Uterus (tissue), 3 donors: ENCODE measurements at regions not wholly inside any gene's neighbourhood (a gene's known extent, or its start where the extent isn't known, plus 50 kb on each side); places are given as distances from the start of the nearest gene placed in this dataset.

Source experiments
- DNase-seq, 2 donors: peaks; one replicate each; pipeline ENCODE4 v3.0.0-alpha.2; 2019 to 2020
- H3K27ac ChIP-seq, 2 donors: fragments of 200-600 bp; sonication (generic); 1 replicate in 1 of 2; 2 replicates in 1 of 2; pipeline ENCODE4 v1.5.1; 2016 to 2018
- H3K27me3 ChIP-seq, 2 donors: fragments of 200-600 bp; sonication (generic); one replicate each; pipeline ENCODE4 v1.5.1; 2018 to 2019; ENCODE audit warnings: control low read depth in 1 of 2
- H3K36me3 ChIP-seq, 2 donors: fragments of 200-600 bp; sonication (generic); one replicate each; pipeline ENCODE4 v1.5.1; 2019; ENCODE audit warnings: control low read depth in 1 of 2
- H3K4me1 ChIP-seq, 2 donors: fragments of 200-600 bp; sonication (generic); one replicate each; pipeline ENCODE4 v1.5.1; 2018 to 2019; ENCODE audit warnings: control low read depth in 1 of 2
- H3K4me3 ChIP-seq, 2 donors: fragments of 200-600 bp; sonication (generic); 1 replicate in 1 of 2; 2 replicates in 1 of 2; pipeline ENCODE4 v1.5.1; 2018 to 2019; ENCODE audit warnings: mild to moderate bottlenecking in 1 of 2
- H3K9me3 ChIP-seq, 2 donors: fragments of 200-600 bp; sonication (generic); one replicate each; pipeline ENCODE4 v1.5.1; 2019; ENCODE audit warnings: control low read depth in 1 of 2
- POLR2A ChIP-seq, 2 donors: fragments of 450-650 bp; IDR thresholded peaks; one replicate each; pipeline ENCODE4 v1.6.1; 2016; ENCODE audit warnings: antibody characterized with exemption in 2 of 2, mild to moderate bottlenecking in 1 of 2, moderate library complexity in 1 of 2
- intact Hi-C: fragments of 100-400 bp; cut with DNase I; formaldehyde crosslinking; loops from one replicate; pipeline ENCODE4 v1.15.1; 2023; ENCODE audit warnings: low total_unique reads
- TF ChIP-seq, protein P1 (sequence below), 4 experiments: fragments of 200-600 bp in 2 of 4; fragments of 450-650 bp in 2 of 4; sonication (generic) in 2 of 4; IDR thresholded peaks; one replicate each; pipeline ENCODE4 v1.5.1; 2016 to 2019; ENCODE audit warnings: antibody characterized with exemption in 4 of 4, mild to moderate bottlenecking in 2 of 4, moderate library complexity in 1 of 4
- donor health status: DM: yes; HTN: yes; CAD: no.

DNA sequence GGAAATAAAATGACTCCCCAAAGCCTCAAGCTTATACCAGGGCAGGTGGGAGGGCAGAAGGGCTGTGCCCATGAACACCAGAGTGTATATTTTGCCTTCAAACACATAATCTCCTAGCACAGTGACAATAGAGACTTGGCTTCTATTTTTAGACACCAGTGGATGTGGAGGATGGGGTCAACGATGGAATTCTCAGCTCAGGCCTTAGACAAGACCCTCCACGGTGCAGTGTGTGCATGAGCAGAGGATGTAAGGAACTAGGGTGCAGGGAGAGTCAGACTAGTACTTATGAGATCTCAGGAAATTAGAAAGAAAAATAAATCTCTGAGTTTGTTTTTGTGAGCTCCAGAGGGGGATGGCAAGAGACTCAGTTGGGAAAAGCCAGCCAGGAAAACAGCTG is 113.6 kb upstream of the CADM1 start:
- Histone ChIP-seq H3K27ac (no peak overlapping the region), H3K9me3 (no peaks in the 10 kb centered on the region), H3K4me1 (no peaks in the 10 kb centered on the region), H3K36me3 (no peaks in the 10 kb centered on the region), H3K27me3 (no peaks in the 10 kb centered on the region), H3K4me3 (no peak overlapping the region)
- DNase-seq = no peak
- TF ChIP-seq, protein P1, sequence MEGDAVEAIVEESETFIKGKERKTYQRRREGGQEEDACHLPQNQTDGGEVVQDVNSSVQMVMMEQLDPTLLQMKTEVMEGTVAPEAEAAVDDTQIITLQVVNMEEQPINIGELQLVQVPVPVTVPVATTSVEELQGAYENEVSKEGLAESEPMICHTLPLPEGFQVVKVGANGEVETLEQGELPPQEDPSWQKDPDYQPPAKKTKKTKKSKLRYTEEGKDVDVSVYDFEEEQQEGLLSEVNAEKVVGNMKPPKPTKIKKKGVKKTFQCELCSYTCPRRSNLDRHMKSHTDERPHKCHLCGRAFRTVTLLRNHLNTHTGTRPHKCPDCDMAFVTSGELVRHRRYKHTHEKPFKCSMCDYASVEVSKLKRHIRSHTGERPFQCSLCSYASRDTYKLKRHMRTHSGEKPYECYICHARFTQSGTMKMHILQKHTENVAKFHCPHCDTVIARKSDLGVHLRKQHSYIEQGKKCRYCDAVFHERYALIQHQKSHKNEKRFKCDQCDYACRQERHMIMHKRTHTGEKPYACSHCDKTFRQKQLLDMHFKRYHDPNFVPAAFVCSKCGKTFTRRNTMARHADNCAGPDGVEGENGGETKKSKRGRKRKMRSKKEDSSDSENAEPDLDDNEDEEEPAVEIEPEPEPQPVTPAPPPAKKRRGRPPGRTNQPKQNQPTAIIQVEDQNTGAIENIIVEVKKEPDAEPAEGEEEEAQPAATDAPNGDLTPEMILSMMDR (IDR thresholded peaks at IDR 0.05) = no peak
- no peak for TF ChIP-seq POLR2A (IDR thresholded peaks at IDR 0.05)
- intact Hi-C loops = no loop called here

DNA sequence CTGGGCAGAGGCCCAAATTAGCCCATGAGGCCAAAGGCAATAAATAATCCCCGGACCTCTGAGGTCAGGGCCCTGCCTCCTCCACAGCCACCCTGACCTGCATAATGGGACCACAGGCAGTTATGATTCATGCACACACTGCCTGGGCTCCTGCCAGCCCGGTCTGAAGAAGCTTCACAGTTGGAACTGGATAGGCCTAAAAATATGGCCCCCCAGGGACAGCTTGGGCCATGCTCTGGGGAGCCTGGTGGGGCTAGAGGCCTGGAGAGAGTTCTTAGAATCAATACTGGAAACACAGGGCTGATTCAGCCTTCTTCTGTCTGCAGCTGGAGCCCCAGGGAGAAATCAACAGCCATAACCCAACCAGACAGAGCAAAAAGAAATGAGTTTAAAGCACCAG is 112.8 kb upstream of the CADM1 start:
- Histone ChIP-seq H3K36me3 (no peaks in the 10 kb centered on the region), H3K9me3 (no peaks in the 10 kb centered on the region), H3K27ac (no peak overlapping the region), H3K4me3 (no peak overlapping the region), H3K27me3 (no peaks in the 10 kb centered on the region), H3K4me1 (no peaks in the 10 kb centered on the region)
- peak; percentile 21 to 24 for DNase-seq
- intact Hi-C loops = no loop called here
- no peak for TF ChIP-seq POLR2A (IDR thresholded peaks at IDR 0.05)
- TF ChIP-seq, protein P1 (IDR thresholded peaks at IDR 0.05) = no peak

DNA sequence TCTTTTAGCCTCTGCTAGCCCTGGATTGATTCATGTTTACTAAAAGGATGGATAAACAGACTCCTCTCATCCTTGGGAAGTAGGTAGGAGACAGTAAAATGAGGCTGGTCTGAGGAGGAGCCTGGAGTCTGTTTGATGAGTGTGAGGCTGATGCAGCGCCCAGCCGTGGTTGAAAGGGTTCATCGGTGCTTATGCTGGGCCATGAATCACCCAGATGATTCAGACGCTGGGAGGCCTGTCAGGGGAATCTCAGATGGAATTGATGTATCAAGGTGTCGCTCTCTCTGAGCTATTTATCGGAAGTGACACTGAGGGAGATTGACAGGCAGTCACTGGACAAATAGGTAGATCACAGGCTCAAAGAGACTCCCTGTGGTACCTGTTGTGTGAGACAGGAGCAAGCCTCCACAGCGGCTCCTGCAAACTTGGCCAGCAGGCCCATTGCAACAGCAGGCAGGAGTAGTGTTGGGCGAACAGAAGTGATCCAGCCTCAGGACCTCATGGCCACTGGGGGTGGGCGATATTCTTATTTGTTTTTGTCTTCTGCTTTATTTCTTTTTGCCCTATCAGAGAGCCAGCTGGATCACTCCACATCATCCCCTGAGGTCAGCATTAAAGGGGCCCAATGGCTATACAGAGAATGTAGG is 109.9 kb upstream of the CADM1 start:
- Histone ChIP-seq H3K27me3 (no peaks in the 10 kb centered on the region), H3K9me3 (no peaks in the 10 kb centered on the region), H3K4me3 (no peak overlapping the region), H3K27ac (no peak overlapping the region), H3K4me1 (no peaks in the 10 kb centered on the region), H3K36me3 (no peaks in the 10 kb centered on the region)
- DNase-seq = no peak
- intact Hi-C loops = no loop called here
- no peak for TF ChIP-seq POLR2A (IDR thresholded peaks at IDR 0.05)
- TF ChIP-seq, protein P1 (IDR thresholded peaks at IDR 0.05) = no peak

DNA sequence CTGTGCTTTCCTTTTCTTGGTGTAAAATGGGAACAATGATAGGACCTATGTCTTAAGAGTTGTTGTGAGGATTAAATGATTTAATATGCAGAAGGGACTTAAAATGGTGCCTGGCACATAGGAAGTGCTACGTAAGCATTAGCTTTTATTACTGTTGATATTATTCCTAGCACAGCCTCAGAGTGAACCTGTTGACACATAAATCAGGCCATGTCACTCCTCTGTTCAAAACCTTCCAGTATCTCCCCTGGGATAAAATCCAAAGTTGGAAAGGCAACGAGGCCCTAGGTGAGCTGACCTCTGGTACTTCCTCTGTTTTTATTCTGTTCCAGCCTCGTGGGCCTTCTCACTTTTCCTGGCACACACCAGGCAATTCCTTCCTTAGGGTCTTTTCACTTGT is 108.8 kb upstream of the CADM1 start:
- no peak overlapping the region for H3K4me3 ChIP-seq
- H3K27ac ChIP-seq = no peak overlapping the region
- intact Hi-C loops = no loop called here
- no peaks in the 10 kb centered on the region for H3K4me1 ChIP-seq
- H3K27me3 ChIP-seq = no peaks in the 10 kb centered on the region
- no peak for DNase-seq
- TF ChIP-seq, protein P1 (IDR thresholded peaks at IDR 0.05) = no peak
- H3K9me3 ChIP-seq = no peaks in the 10 kb centered on the region
- no peaks in the 10 kb centered on the region for H3K36me3 ChIP-seq

DNA sequence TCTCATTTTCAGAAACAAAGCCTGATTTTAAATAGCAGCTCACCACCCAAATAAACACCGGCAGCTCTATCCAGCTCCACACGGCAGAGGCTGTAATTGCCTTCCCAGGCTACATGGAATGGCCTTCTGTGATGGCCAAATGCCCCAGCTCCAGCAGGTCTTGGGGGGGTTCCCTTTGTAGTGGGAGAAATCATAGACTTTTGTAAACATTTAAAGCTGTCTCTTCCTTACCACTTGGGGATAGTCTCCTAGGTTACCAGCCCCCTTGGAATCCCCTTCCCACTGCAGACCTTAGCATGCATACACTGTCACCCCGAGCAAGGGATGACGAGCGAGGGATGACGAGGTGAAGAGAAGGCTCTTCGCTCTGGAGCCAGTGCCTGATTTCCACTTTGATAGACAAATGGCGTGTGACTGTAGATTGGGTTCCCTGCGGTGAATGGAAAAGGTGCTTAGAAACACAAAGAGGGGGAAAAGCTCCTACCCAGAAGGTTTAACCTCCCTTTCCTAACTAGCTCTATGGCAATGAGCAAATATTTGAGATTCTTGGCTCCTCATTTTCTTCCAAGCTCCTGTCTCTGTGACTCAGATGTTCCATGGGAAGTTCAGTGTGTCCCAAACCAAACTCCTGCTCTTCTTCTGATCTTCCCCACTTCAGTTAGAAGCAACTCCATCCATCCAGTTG is 108.0 kb upstream of the CADM1 start:
- Histone ChIP-seq H3K4me3 (no peak overlapping the region), H3K4me1 (no peaks in the 10 kb centered on the region), H3K36me3 (no peaks in the 10 kb centered on the region), H3K9me3 (no peaks in the 10 kb centered on the region), H3K27me3 (no peaks in the 10 kb centered on the region), H3K27ac (no peak overlapping the region)
- TF ChIP-seq POLR2A (IDR thresholded peaks at IDR 0.05) = no peak
- TF ChIP-seq, protein P1 (IDR thresholded peaks at IDR 0.05) = no peak
- DNase-seq = no peak
- intact Hi-C loops = no loop called here
